GM18520 (cell line): ENCODE measurements at regions not wholly inside any gene's neighbourhood (a gene's known extent, or its start where the extent isn't known, plus 50 kb on each side); places are given as distances from the start of the nearest gene placed in this dataset.

Experiments used
- ATAC-seq: cut with Tn5 transposase; IDR thresholded peaks from one replicate; pipeline ENCODE4 v1.9.1; 2021; ENCODE audit not compliant: unreplicated experiment

DNA sequence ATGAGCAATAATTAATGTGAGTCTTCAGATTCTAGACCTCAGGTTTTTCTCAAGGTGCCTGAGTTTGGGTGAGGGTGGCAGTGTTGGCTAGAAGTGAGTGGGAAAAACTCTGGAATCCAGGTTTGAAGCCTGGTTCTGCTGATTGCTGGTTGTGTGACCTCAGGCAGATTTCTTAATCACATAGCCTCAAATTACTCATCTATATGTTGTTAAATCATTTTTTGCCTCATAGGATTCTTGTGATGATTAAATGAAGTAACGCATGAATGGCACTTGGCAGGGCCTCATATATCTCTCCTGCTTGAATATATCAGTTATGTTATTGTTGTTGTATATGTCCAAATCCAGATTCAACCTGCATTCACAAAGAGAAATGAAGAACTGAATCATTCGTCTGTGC is 60.5 kb downstream of the NR2F2 start:
- no peak for ATAC-seq

- no peak for ATAC-seq
Measured at GRCh38 chr15:96392380-96393208, 62.1 kb downstream of the NR2F2 start.

DNA sequence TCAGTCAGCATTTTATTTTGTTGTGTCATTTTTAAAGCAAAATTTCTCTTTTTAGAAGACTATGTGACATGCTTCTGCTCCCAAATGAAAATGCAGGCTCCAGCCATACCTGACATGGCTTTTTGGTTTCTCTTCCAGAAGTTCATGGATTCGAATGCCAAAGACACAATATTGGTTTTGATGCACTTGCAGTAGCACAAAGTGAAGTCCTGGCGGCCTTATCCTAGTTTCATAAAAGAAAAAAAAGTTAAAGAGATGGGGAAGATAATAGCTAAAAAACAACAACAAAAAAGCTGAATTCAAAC is 62.7 kb downstream of the NR2F2 start:
- no peak for ATAC-seq

DNA sequence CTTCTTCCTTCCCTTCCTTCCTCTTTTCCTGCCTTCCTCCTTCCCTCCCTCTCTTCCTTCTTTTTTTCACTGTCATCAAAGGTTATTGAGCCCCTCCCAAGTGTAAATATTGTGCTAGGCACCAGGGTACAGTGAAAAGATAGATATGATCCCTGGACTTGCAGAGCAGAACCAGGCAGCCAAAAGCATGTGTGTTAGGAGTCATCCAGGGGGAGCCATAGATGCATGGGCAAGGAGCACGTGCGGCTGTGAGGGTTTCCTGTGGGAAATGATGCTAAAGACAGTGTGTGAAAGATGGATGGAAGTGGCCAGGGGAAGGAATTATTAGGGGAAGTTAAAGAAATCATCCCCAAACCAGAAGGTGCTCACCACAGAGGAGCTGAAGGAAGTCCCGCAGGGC is 65.2 kb downstream of the NR2F2 start:
- no peak for ATAC-seq

DNA sequence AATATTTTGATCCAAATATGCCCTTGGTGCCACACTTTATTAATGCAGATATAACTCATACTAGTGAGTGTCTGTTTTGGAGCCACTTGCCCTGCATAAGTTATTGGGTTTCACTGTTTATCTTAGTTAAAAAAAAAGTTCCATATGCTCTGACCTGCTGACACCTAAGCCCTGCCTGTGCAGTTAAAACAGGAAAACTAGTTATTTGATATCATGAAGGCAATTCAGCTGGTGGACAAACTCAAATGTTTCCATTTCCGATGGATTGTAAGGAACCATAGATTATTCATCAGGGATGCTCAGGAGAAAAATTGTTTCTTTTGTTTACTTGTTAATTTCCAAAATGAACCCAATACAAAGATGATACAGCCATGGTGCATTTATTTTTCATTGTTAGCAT is 68.3 kb downstream of the NR2F2 start:
- ATAC-seq = no peak

GRCh38 chr15:96402403-96402802 is 71.9 kb downstream of the NR2F2 start:
- no peak for ATAC-seq

DNA sequence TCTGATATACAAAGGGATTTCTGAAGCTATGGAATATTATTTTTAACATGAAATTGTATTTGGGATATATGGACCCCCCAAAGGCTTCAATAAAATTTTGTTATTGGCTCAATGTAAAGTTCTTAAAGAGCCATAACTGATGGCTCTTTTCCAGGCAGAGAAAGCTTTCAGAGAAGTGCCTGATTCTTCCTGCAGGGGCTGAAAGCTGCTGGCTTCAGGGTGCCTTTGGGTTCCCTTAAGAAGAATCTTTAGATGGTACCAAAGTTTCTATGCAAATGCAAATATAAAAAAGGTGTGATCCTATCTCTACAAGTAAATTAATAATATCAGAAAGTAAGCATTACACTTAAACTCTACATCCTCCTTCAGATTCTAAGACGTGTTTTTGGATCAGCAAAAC is 72.6 kb downstream of the NR2F2 start:
- no peak for ATAC-seq

- no peak for ATAC-seq
Measured at GRCh38 chr15:96403932-96404331, 73.4 kb downstream of the NR2F2 start.

GRCh38 chr15:96404560-96404959 is 74.1 kb downstream of the NR2F2 start:
- no peak for ATAC-seq

DNA sequence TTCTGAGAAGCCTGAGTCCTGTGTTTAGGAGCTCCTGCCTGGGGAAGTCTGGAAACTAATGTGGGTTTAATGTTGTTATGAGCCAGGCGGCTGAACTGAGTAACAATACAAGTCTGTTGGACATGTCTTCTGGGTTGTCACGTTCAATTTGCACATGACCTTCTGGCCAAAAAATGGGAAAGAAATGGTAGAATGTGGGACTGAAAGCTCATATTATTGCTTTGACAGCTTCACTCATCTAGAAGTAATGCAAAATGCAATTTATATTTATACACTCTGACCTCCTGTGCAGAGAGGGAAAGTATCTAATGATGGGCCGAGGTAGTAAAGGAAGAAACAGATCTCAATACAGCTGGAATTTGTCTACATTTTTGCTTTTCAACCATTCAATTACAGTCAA is 75.8 kb downstream of the NR2F2 start:
- no peak for ATAC-seq

DNA sequence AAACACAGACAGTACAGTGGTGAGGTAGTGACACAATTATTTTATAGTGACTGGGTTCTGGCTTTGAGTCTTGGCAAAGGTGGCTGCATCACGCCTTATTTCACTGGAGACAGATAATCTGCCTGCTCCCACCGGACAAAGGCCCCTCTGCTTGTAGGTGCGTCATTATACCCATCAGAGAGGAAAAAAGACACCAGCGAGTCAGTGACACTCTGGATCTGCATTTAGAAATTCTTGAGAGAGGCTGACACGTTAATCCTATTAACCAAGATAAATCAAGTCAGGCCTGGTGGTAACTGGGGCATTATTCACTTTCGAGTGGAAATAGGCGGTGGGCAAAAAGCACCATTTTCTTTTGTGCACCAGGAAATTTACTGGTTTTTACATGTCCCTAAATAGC is 76.2 kb downstream of the NR2F2 start:
- ATAC-seq = no peak

DNA sequence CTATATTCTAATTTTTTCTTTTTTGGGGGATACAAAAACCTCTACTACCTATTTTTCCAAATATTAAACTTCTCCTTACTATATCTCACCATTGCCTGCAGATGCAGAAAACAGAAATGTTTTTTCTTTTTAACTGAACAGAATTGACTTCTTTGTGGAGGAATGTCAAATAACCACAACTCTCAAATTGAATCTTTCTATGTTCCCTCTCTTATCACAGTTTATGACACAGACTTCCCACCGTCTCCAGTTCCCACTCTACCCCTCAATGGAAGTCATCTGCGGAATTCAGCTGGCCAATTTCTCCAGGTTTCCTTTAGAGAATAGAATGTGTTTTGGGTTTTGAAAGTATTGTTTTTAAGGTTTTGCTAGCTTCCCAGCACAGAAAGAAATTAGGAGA is 77.0 kb downstream of the NR2F2 start:
- no peak for ATAC-seq

DNA sequence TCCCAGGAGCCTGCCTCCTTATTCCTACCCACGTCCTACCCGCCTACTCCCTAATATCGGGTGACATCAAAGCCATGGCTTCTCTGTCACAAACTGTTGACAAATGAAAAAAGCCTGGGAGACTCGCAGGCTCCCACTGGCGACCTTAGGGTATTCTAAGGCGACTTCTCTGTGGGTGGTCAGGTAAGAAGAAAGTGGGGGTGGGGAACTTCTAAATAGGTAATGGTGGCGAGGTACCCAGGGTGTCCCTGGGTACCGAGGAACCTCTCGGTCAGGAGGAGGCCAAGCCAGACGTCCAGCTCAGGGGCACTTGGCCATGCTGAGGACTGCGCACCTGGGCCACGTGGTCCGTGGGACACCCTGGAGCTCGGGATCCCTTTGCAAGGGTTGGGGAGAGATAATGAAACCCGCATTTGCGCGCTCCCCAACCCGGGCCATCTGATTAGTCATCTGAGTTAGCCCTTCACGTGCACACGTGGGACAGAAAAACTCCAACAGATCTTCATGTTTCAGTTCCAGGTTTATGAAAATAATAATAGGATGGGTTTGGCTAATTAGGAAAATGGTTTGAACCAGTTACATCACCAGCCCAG is 78.2 kb downstream of the NR2F2 start:
- ATAC-seq = no peak

DNA sequence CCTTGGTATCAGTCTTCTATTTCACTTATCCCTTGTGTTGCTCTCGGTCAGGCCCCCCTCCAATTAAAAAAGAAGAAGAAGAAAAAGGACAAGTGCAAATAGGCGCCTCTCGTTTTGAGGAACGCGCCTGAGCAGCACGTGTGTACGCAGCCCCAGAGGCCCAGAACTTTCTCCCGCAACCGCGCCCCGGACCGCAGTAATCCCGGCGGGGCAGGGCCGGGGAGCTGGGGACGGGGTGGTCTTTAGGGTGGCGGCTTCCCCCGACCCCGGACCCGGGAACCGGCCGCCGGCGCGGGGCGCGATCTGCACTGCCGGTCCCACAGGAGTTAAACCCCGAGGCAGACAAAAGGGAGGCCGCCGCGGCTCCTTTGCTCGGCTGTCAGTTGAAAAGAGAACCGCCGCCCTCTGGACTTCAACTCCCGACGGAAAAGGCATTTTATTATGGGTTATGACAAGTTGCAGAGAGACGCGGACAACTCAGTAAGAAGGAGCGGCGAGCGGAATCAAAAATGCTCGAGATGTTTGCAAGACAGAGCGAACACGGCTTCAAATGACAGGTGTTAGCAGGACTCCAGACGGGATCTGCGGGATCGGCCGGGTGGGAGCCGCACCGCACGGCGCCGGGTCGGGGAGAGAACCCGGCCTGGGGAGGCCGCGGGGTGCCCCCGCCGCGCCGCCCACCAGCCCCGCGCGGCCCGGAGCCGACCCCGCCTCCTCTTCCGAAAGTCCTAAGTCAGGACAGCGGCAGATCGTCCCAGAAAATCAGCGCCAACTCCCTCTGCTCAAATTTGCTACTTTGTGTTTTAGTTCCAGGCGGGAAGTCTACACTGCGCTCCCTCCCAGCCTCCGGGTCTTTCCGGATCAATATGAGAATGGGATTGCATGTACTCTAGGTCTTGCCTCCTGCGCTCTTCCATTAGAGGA is 79.0 kb downstream of the NR2F2 start:
- ATAC-seq = no peak

DNA sequence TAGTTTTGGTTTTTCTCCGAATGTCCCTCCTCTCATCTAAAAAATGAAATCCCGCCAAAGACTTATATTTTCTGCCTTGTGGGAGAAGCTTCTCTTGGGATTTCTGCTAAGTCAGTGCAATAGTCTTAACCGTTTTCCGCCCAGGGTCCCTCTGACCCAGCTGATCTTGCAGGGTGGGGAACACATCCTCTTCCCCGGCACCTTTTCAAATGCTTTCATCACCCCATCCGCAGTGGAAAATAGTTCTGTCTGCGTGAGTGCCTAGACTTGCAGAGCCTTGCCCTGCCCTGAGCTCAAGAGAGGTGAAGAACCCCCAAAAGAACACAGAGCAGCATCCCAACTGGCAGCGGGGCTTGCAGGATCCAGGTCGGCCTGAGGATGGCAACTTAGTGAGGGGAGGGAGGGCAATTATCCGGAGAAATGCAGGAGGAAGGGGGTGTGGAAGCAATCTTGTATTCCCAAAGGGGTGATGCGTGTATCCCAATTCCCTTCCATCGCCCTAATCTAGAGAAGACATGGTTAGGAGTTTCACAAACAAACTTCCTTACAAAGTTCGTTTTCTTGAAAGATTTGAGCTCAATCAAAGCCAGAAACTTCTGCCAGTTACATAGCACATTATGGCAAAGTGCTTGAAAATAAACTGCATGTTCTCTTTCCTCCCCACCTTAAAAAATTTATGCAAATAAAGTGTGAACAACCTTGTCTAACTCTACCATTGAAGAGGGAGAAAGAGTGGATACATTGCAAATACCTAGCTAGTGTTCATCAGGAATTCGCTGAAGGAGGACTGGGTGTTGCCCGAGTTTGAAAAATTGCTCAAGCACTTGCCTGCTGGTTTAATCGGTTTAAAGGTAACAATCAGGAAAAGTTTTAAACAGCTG is 79.9 kb downstream of the NR2F2 start:
- no peak for ATAC-seq

GRCh38 chr15:96411056-96412031 is 80.8 kb downstream of the NR2F2 start:
- no peak for ATAC-seq

GRCh38 chr15:96412045-96412905 is 81.8 kb downstream of the NR2F2 start:
- no peak for ATAC-seq

DNA sequence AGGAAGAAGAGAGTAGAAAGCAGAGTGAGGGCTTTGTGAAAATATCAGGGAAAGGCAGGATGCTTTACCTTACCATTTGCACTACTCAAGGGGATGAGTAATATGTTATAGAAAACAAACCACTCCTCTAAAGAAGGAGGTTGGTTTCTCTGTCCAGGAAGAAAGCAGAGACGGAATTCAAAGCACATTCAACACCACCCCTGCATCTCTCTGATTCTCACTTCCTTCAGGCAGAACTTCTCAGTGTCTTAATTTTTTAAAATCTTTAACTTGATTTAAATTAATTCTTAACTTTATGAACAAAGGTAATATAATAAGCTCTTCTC is 82.4 kb downstream of the NR2F2 start:
- no peak for ATAC-seq

DNA sequence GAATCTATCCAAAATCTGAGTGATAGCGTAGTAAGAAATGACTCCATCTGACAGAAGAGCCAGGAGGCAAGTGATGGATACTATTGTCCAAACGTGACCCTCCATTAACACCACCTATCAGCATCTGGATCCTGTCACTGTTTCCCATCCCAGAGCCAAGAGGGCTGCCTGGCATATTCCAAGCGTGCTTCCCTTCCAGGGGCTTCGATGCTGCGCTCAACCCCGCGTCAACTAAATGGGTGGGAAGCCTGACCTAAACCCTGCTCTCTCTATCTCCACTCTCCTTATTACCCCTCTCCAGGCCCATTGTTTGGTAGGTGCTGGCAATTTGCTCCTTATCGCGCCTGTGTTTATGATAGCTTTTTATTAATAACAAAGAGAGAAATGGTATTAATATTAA is 83.2 kb downstream of the NR2F2 start:
- no peak for ATAC-seq
